ENCODE measurements at regions not wholly inside any gene's neighbourhood (a gene's known extent, or its start where the extent isn't known, plus 50 kb on each side); places are given as distances from the start of the nearest gene placed in this dataset.
"Not testable (repeated sequence)": the region's sequence is repeated elsewhere in the genome, so short reads cannot be mapped to it uniquely, and the experiment has no call there.

- DNase-seq, result no peak
Observed at GRCh38 chr7:12834782-12835181, 147.3 kb downstream of the ARL4A start.

GRCh38 chr7:12839508-12840153 is 152.2 kb downstream of the ARL4A start:
- no peak for DNase-seq

- DNase-seq, result not testable (repeated sequence)
Observed at GRCh38 chr7:12844732-12845131, 157.3 kb downstream of the ARL4A start.

- no peak for DNase-seq
Observed at GRCh38 chr7:12847001-12847400, 159.6 kb downstream of the ARL4A start.

- no peak for DNase-seq
Observed at GRCh38 chr7:12851142-12851541, 163.7 kb downstream of the ARL4A start.

- no peak for DNase-seq
Observed at GRCh38 chr7:12851841-12852240, 164.4 kb downstream of the ARL4A start.

- DNase-seq, result no peak
Observed at GRCh38 chr7:12855036-12855435, 167.6 kb downstream of the ARL4A start.

- no peak for DNase-seq
Observed at GRCh38 chr7:12859761-12860160, 172.3 kb downstream of the ARL4A start.

- DNase-seq, result no peak
Observed at GRCh38 chr7:12861070-12861469, 173.6 kb downstream of the ARL4A start.

GRCh38 chr7:12862146-12862545 is 174.7 kb downstream of the ARL4A start:
- DNase-seq, result no peak

GRCh38 chr7:12864470-12865046 is 177.1 kb downstream of the ARL4A start:
- no peak for DNase-seq

GRCh38 chr7:12865593-12865992 is 178.2 kb downstream of the ARL4A start:
- DNase-seq, result no peak

- DNase-seq, result no peak
Observed at GRCh38 chr7:12866207-12866606, 178.8 kb downstream of the ARL4A start.

GRCh38 chr7:12868027-12868426 is 180.6 kb downstream of the ARL4A start:
- no peak for DNase-seq

GRCh38 chr7:12870219-12870618 is 182.8 kb downstream of the ARL4A start:
- DNase-seq, result no peak

- DNase-seq, result no peak
Observed at GRCh38 chr7:12872487-12872886, 185.1 kb downstream of the ARL4A start.

GRCh38 chr7:12873571-12873970 is 186.1 kb downstream of the ARL4A start:
- DNase-seq, result no peak

- DNase-seq, result no peak
Observed at GRCh38 chr7:12879139-12879538, 191.7 kb downstream of the ARL4A start.

- DNase-seq, result no peak
Observed at GRCh38 chr7:12881712-12882111, 194.3 kb downstream of the ARL4A start.

GRCh38 chr7:12882710-12883109 is 195.3 kb downstream of the ARL4A start:
- DNase-seq, result no peak

GRCh38 chr7:12884033-12884432 is 196.6 kb downstream of the ARL4A start:
- no peak for DNase-seq

GRCh38 chr7:12884856-12885440 is 197.5 kb downstream of the ARL4A start:
- DNase-seq, result peak; percentile 61

GRCh38 chr7:12888717-12889116 is 201.3 kb downstream of the ARL4A start:
- DNase-seq, result no peak

- DNase-seq, result no peak
Observed at GRCh38 chr7:12889391-12889790, 202.0 kb downstream of the ARL4A start.

GRCh38 chr7:12890586-12890985 is 203.2 kb downstream of the ARL4A start:
- DNase-seq, result no peak
